HEK293T (cell line): ENCODE measurements at regions not wholly inside any gene's neighbourhood (a gene's known extent, or its start where the extent isn't known, plus 50 kb on each side); places are given as distances from the start of the nearest gene placed in this dataset.

Source experiments
- CTCF ChIA-PET: fragments of 350-600 bp; formaldehyde crosslinking; extraction: SDS; loops from one replicate; lab custom pipeline; 2021; ENCODE audit warnings: antibody characterized with exemption, inconsistent platforms; lab: Yijun Ruan, JAX
- POLR2A ChIA-PET: fragments of 350-600 bp; formaldehyde crosslinking; extraction: SDS; loops from one replicate; lab custom pipeline; 2020; ENCODE audit warnings: antibody characterized with exemption, inconsistent platforms; lab: Yijun Ruan, JAX
- DNase-seq: peaks from one replicate; pipeline ENCODE4 v3.0.0; 2012; ENCODE audit warnings: mixed read lengths; ENCODE audit errors: extremely low spot score
- ARNT ChIP-seq: fragments of 450-650 bp; IDR thresholded peaks from 2 replicates; pipeline ENCODE4 v1.6.1; 2017; ENCODE audit warnings: mild to moderate bottlenecking
- BHLHE40 ChIP-seq: fragments of 450-650 bp; IDR thresholded peaks from 2 replicates; pipeline ENCODE4 v1.6.1; 2016; ENCODE audit warnings: mild to moderate bottlenecking, moderate library complexity, borderline replicate concordance
- CTBP1 ChIP-seq: fragments of 450-650 bp; IDR thresholded peaks from 2 replicates; pipeline ENCODE4 v1.6.1; 2016; ENCODE audit warnings: borderline replicate concordance
- ELF4 ChIP-seq: fragments of 450-650 bp; IDR thresholded peaks from 2 replicates; pipeline ENCODE4 v1.6.1; 2017; ENCODE audit warnings: antibody characterized with exemption
- FOXA1 ChIP-seq: fragments of 450-650 bp; IDR thresholded peaks from 2 replicates; pipeline ENCODE4 v1.6.1; 2016; ENCODE audit warnings: mild to moderate bottlenecking
- FOXK2 ChIP-seq: fragments of 450-650 bp; IDR thresholded peaks from 2 replicates; pipeline ENCODE4 v1.6.1; 2016; ENCODE audit warnings: mild to moderate bottlenecking
- FOXM1 ChIP-seq: fragments of 450-650 bp; IDR thresholded peaks from 2 replicates; pipeline ENCODE4 v1.6.1; 2017; ENCODE audit warnings: mild to moderate bottlenecking, borderline replicate concordance
- HDGF ChIP-seq: fragments of 450-650 bp; IDR thresholded peaks from 2 replicates; pipeline ENCODE4 v1.6.1; 2017; ENCODE audit warnings: antibody characterized with exemption, borderline replicate concordance
- L3MBTL2 ChIP-seq: fragments of 450-650 bp; conservative IDR thresholded peaks from 2 replicates; pipeline ENCODE4 v1.6.1; 2016; ENCODE audit warnings: mild to moderate bottlenecking
- LEF1 ChIP-seq: fragments of 450-650 bp; IDR thresholded peaks from 2 replicates; pipeline ENCODE4 v1.6.1; 2017; ENCODE audit warnings: mild to moderate bottlenecking, borderline replicate concordance
- NFRKB ChIP-seq: fragments of 450-650 bp; IDR thresholded peaks from 2 replicates; pipeline ENCODE4 v1.6.1; 2016; ENCODE audit warnings: mild to moderate bottlenecking, moderate library complexity
- PKNOX1 ChIP-seq: fragments of 450-650 bp; IDR thresholded peaks from 2 replicates; pipeline ENCODE4 v1.6.1; 2016
- SP1 ChIP-seq: fragments of 450-650 bp; IDR thresholded peaks from 2 replicates; pipeline ENCODE4 v1.6.1; 2017
- SUZ12 ChIP-seq: fragments of 450-650 bp; IDR thresholded peaks from 2 replicates; pipeline ENCODE4 v1.6.1; 2016; ENCODE audit warnings: mild to moderate bottlenecking
- TARDBP ChIP-seq: fragments of 450-650 bp; IDR thresholded peaks from 2 replicates; pipeline ENCODE4 v1.6.1; 2016
- ZNF384 ChIP-seq: fragments of 450-650 bp; IDR thresholded peaks from 2 replicates; pipeline ENCODE4 v1.6.1; 2016

- no peak for TF ChIP-seq L3MBTL2
- TF ChIP-seq FOXK2: no peak
- no peak for TF ChIP-seq BHLHE40
- TF ChIP-seq ARNT: no peak
- no peak for TF ChIP-seq ZNF384
- TF ChIP-seq FOXM1: no peak
- TF ChIP-seq LEF1: no peak
- no peak for TF ChIP-seq TARDBP
- DNase-seq: no peak
- POLR2A ChIA-PET: no interaction called here
- CTCF ChIA-PET: no interaction called here
Observed at GRCh38 chr13:106337096-106337850, 198.2 kb downstream of the EFNB2 start.

- ChIA-PET CTCF (interaction anchor here (0.7 kb wide), 1 partner anchor 43 kb away, joined by 4 read pairs; no protein-coding TSS in a partner anchor), POLR2A (no interaction called here)
- TF ChIP-seq ARNT (no peak), SUZ12 (no peak), FOXM1 (no peak), SP1 (no peak), TARDBP (no peak), LEF1 (no peak), L3MBTL2 (no peak), ZNF384 (no peak), PKNOX1 (no peak), FOXA1 (no peak), BHLHE40 (no peak), HDGF (no peak), FOXK2 (no peak), CTBP1 (no peak)
- DNase-seq: no peak
Observed at GRCh38 chr13:106336668-106337067, 198.8 kb downstream of the EFNB2 start.

GRCh38 chr13:106332621-106333020, 202.8 kb downstream of the EFNB2 start:
- DNase-seq: no peak
- no peak for TF ChIP-seq FOXA1
- no peak for TF ChIP-seq CTBP1
- ChIA-PET POLR2A (no interaction called here), CTCF (no interaction called here)

- DNase-seq: no peak
- ChIA-PET CTCF (no interaction called here), POLR2A (no interaction called here)
- TF ChIP-seq FOXK2: no peak
- TF ChIP-seq TARDBP: no peak
- no peak for TF ChIP-seq ARNT
- no peak for TF ChIP-seq LEF1
- no peak for TF ChIP-seq FOXA1
- TF ChIP-seq SP1: no peak
- no peak for TF ChIP-seq FOXM1
- no peak for TF ChIP-seq BHLHE40
- TF ChIP-seq CTBP1: no peak
- no peak for TF ChIP-seq PKNOX1
- TF ChIP-seq HDGF: no peak
- TF ChIP-seq L3MBTL2: no peak
- no peak for TF ChIP-seq ELF4
- TF ChIP-seq ZNF384: no peak
- no peak for TF ChIP-seq NFRKB
- TF ChIP-seq SUZ12: no peak
Observed at GRCh38 chr13:106331116-106331515, 204.3 kb downstream of the EFNB2 start.

GRCh38 chr13:106329941-106330340, 205.5 kb downstream of the EFNB2 start:
- CTCF ChIA-PET: interaction anchor here (0.5 kb wide), 1 partner anchor 33 kb away, joined by 3 read pairs; no protein-coding TSS in a partner anchor
- TF ChIP-seq FOXM1 (no peak), ZNF384 (no peak), PKNOX1 (no peak), L3MBTL2 (no peak), TARDBP (no peak), FOXK2 (no peak), BHLHE40 (no peak), SUZ12 (no peak), HDGF (no peak), ARNT (no peak), CTBP1 (no peak)
- POLR2A ChIA-PET: no interaction called here

GRCh38 chr13:106326751-106327150, 208.7 kb downstream of the EFNB2 start:
- no peak for TF ChIP-seq FOXM1
- TF ChIP-seq HDGF: no peak
- CTCF ChIA-PET: no interaction called here
- no peak for DNase-seq
- POLR2A ChIA-PET: no interaction called here

More at GRCh38 chr13:106329941-106330340, 205.5 kb downstream of the EFNB2 start:
- DNase-seq: no peak

- no peak for TF ChIP-seq ARNT
- no peak for TF ChIP-seq TARDBP
- no peak for TF ChIP-seq ZNF384
- TF ChIP-seq PKNOX1: no peak
- no peak for TF ChIP-seq FOXM1
- no peak for TF ChIP-seq LEF1
- TF ChIP-seq NFRKB: no peak
- TF ChIP-seq SUZ12: no peak
- TF ChIP-seq CTBP1: no peak
- TF ChIP-seq FOXA1: no peak
- TF ChIP-seq BHLHE40: no peak
- no peak for TF ChIP-seq SP1
- TF ChIP-seq HDGF: no peak
- TF ChIP-seq ELF4: no peak
- TF ChIP-seq FOXK2: no peak
- TF ChIP-seq L3MBTL2: no peak
- ChIA-PET CTCF (no interaction called here), POLR2A (no interaction called here)
- no peak for DNase-seq
Observed at GRCh38 chr13:106324444-106324843, 211.0 kb downstream of the EFNB2 start.
